ENCODE measurements at regions not wholly inside any gene's neighbourhood (a gene's known extent, or its start where the extent isn't known, plus 50 kb on each side); places are given as distances from the start of the nearest gene placed in this dataset.

- Histone ChIP-seq H3K4me1 (ENCODE audit: control insufficient read depth, extremely low read depth, insufficient read depth, low read length) (peaks cover 10% of the 10 kb centered on the region), H3K27me3 (ENCODE audit: control insufficient read depth, insufficient read depth, low read length) (no peaks in the 10 kb centered on the region), H4K20me1 (ENCODE audit: control insufficient read depth, extremely low read depth, insufficient read depth, low read length) (no peaks in the 10 kb centered on the region), H3K4me3 (replicated peaks in 1 of 4; ENCODE audit: control extremely low read depth in 1 of 4, insufficient read depth in 1 of 4, low read depth in 3 of 4, low read length in 4 of 4) (no peak overlapping the region), H3K27ac (ENCODE audit: insufficient read depth, low read length) (no peak overlapping the region), H3K36me3 (ENCODE audit: control insufficient read depth, insufficient read depth, low read length) (peaks cover 4% of the 10 kb centered on the region), H3K79me2 (ENCODE audit: control insufficient read depth, insufficient read depth, low read length) (no peaks in the 10 kb centered on the region), H3K9me3 (ENCODE audit: control insufficient read depth, insufficient read depth, low read depth, low read length) (no peaks in the 10 kb centered on the region), H3K4me2 (ENCODE audit: extremely low read depth, insufficient read depth, low read length) (no peak overlapping the region), H3K9ac (ENCODE audit: insufficient read depth, low read length) (no peak overlapping the region), H2AFZ (ENCODE audit: low read length) (no peak overlapping the region)
- no peak for DNase-seq (ENCODE audit: low read depth in 2 of 2)
- TF ChIP-seq EZH2 (IDR thresholded peaks at IDR 0.05; ENCODE audit: low read length, missing control alignments): no peak
- no peak for TF ChIP-seq CTCF (conservative IDR thresholded peaks at IDR 0.05 in 1 of 2, IDR thresholded peaks at IDR 0.05 in 1 of 2; ENCODE audit: low read depth in 1 of 2, low read length in 2 of 2)
Observed at GRCh38 chr12:124405592-124405991, 110.7 kb downstream of the RFLNA start.

- Histone ChIP-seq H3K4me2 (ENCODE audit: extremely low read depth, insufficient read depth, low read length) (no peak overlapping the region), H4K20me1 (ENCODE audit: control insufficient read depth, extremely low read depth, insufficient read depth, low read length) (no peaks in the 10 kb centered on the region), H3K27me3 (ENCODE audit: control insufficient read depth, insufficient read depth, low read length) (no peaks in the 10 kb centered on the region), H3K36me3 (ENCODE audit: control insufficient read depth, insufficient read depth, low read length) (peaks cover 4% of the 10 kb centered on the region), H3K79me2 (ENCODE audit: control insufficient read depth, insufficient read depth, low read length) (no peaks in the 10 kb centered on the region), H3K4me3 (replicated peaks in 1 of 4; ENCODE audit: control extremely low read depth in 1 of 4, insufficient read depth in 1 of 4, low read depth in 3 of 4, low read length in 4 of 4) (no peak overlapping the region), H3K4me1 (ENCODE audit: control insufficient read depth, extremely low read depth, insufficient read depth, low read length) (peaks cover 6% of the 10 kb centered on the region), H3K9ac (ENCODE audit: insufficient read depth, low read length) (no peak overlapping the region), H3K9me3 (ENCODE audit: control insufficient read depth, insufficient read depth, low read depth, low read length) (no peaks in the 10 kb centered on the region), H2AFZ (ENCODE audit: low read length) (no peak overlapping the region), H3K27ac (ENCODE audit: insufficient read depth, low read length) (no peak overlapping the region)
- no peak for DNase-seq (ENCODE audit: low read depth in 2 of 2)
- no peak for TF ChIP-seq CTCF (conservative IDR thresholded peaks at IDR 0.05 in 1 of 2, IDR thresholded peaks at IDR 0.05 in 1 of 2; ENCODE audit: low read depth in 1 of 2, low read length in 2 of 2)
- TF ChIP-seq EZH2 (IDR thresholded peaks at IDR 0.05; ENCODE audit: low read length, missing control alignments): no peak
Observed at GRCh38 chr12:124405151-124405550, 110.3 kb downstream of the RFLNA start.

GRCh38 chr12:124404162-124404784, 109.4 kb downstream of the RFLNA start:
- H3K4me3 ChIP-seq (replicated peaks in 1 of 4; ENCODE audit: control extremely low read depth in 1 of 4, insufficient read depth in 1 of 4, low read depth in 3 of 4, low read length in 4 of 4): no peak overlapping the region
- no peak for TF ChIP-seq EZH2 (IDR thresholded peaks at IDR 0.05; ENCODE audit: low read length, missing control alignments)
- no peak for TF ChIP-seq CTCF (conservative IDR thresholded peaks at IDR 0.05 in 1 of 2, IDR thresholded peaks at IDR 0.05 in 1 of 2; ENCODE audit: low read depth in 1 of 2, low read length in 2 of 2)
- no peak overlapping the region for H3K9ac ChIP-seq (ENCODE audit: insufficient read depth, low read length)
- H3K27ac ChIP-seq (ENCODE audit: insufficient read depth, low read length): no peak overlapping the region
- peaks cover 4% of the 10 kb centered on the region for H3K36me3 ChIP-seq (ENCODE audit: control insufficient read depth, insufficient read depth, low read length)
- no peak for DNase-seq (ENCODE audit: low read depth in 2 of 2)
- no peak overlapping the region for H2AFZ ChIP-seq (ENCODE audit: low read length)
- no peaks in the 10 kb centered on the region for H4K20me1 ChIP-seq (ENCODE audit: control insufficient read depth, extremely low read depth, insufficient read depth, low read length)
- H3K79me2 ChIP-seq (ENCODE audit: control insufficient read depth, insufficient read depth, low read length): no peaks in the 10 kb centered on the region
- no peak overlapping the region for H3K4me2 ChIP-seq (ENCODE audit: extremely low read depth, insufficient read depth, low read length)
- H3K4me1 ChIP-seq (ENCODE audit: control insufficient read depth, extremely low read depth, insufficient read depth, low read length): peaks cover 4% of the 10 kb centered on the region
- H3K27me3 ChIP-seq (ENCODE audit: control insufficient read depth, insufficient read depth, low read length): no peaks in the 10 kb centered on the region
- no peaks in the 10 kb centered on the region for H3K9me3 ChIP-seq (ENCODE audit: control insufficient read depth, insufficient read depth, low read depth, low read length)

Data from fibroblast of lung (primary cell).